Glomerular endothelial cell (primary cell): ENCODE measurements at regions not wholly inside any gene's neighbourhood (a gene's known extent, or its start where the extent isn't known, plus 50 kb on each side); places are given as distances from the start of the nearest gene placed in this dataset.

Experiments used
- DNase-seq: peaks from one replicate; pipeline ENCODE4 v3.0.0-alpha.2; 2011; ENCODE audit warnings: low read depth, low spot score; ENCODE audit errors: extremely low read depth

DNA sequence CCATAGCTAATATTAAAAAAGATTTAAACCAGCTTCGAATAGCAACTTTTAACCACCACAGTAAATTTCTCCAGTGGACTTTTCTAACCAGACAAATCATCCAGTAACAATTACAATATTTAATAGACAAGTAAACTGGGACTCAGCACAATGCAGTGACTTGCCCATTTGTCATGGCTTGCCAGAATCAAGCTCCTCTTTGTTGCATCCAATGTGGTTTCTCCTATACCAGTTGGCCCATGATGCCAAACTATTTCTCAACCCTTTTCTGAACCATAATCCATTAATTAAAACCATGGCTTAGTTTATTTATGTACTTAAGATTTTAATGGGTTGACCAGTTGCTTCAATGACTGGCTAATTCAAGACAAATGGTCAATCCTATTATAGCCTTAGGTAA is 64.4 kb downstream of the DIO2 start:
- no peak for DNase-seq

DNA sequence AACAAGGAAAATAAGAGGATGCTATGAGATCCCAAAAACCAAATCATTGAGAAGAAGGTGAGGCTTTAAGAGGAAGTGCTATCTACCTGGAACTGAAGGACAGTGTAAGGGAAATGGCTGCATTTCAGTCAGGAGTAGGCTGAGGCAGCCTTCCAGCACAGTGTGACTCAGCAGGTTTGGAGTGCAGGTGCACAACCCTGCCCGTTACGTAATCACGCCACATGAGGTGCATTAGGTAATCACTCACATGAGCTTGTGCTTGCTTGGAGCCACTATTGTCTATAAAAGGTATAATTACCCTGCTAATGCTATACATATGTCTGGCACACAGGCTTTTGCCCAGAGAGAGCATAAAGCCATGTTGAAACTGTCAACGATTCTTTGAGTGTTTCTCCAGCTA is 74.9 kb downstream of the DIO2 start:
- no peak for DNase-seq

DNA sequence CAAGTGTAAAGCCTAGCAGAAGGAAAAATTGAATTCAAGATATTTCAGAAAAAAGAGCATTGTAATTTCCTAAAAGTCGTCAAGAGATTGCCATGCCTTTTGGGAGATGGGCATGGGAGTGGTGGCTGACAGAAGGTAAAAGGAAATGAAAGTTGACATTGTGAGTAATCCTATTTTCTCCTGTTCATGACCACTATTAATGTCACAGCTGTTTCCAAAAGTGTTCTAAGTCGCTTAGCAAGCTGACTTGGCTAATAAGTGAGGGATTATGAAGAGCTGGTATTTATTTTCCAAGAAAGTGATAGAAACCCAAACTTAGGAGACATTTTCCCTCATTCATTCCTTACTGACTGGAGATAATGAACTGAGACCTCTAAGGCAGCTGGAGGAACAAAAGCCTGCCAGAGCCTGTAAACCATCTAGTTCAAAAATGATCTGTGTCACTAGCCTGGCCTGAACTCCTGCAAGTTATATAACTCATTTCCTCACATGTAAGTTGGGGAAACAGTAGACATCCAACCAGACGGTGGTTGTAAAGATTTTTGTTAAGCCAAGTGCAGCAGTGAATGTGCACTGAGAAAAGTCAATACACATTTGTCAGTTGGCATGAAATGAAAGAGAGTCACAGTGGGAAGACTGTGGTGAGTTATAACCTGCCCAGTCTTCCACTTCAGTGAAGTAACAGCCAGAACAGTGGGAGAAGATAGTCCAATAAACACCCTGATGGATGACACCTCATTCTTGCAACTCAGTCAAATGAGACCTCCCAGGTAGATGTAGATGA is 75.8 kb downstream of the DIO2 start:
- no peak for DNase-seq

DNA sequence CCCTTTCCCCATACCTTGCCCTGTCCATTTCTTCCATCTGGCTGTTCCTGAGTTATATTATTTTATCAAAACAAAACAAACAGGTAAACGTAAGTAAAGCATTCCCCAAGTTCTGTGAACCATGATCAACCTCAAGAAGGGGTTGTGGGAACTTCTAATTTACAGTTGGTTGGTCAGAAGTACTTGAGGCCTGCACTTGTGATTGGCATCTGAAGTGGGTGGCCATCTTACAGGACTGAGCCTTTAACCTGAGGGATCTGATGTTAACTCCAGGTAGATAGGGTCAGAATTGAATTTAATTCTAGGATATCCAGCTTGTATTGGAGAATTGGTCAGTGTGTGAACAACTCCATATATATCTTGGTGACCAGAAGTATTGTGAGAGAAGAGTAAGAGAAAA is 77.0 kb downstream of the DIO2 start:
- DNase-seq, result no peak

DNA sequence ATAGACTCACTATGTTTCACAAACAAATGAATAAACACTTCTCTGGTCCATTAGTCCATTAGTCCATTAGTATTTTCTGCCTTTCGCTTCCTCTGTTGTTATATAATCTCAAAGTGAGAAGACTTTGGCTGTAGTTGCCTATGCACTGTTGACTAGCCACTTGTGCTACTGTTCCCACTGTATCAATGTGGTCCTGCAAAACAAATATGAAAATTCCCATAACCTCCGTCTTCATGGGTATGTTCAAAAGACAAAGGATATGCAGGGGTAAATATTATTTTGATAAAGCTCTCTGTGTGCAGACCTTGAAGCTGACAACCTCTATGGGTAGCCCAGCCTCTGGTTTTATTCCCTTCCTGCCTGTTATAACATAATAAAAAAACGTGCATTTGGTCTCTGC is 77.8 kb downstream of the DIO2 start:
- no peak for DNase-seq

DNA sequence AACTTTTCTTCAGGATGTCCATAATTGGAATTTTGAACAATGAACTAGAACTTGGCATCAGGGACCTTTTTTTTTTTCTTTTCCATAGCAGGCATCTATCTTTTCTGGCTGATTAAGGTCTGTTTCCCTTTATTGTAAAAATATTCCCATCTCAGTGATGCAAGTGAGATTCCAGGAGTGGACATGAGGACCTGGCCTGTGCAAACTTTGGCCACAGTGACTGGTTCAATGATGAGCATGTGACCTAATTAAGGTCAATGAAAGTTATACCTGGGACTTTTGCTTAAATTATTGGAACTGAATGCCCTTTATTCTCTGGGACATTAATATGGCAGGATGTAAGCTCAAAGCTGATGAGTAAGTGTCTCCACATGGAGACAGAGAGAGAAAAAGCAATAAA is 83.8 kb downstream of the DIO2 start:
- DNase-seq, result no peak

DNA sequence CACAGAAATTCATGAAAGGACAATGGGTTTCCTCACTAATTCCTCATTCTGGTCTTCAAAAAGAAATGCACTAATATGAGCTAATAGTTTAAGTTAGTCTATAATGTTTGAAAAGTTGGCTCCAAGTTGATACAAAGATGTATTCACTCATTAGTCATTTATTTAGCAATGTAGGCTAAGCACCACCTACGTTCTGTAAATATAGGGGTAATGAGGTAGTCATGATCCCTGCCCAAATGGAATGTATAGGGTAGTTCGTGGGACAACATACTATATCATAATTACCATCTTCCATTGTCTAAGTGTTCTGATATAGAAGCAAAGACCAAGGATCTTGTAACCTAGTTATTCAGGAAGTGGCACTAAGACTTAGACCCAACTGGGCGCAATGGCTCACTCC is 86.5 kb downstream of the DIO2 start:
- no peak for DNase-seq

DNA sequence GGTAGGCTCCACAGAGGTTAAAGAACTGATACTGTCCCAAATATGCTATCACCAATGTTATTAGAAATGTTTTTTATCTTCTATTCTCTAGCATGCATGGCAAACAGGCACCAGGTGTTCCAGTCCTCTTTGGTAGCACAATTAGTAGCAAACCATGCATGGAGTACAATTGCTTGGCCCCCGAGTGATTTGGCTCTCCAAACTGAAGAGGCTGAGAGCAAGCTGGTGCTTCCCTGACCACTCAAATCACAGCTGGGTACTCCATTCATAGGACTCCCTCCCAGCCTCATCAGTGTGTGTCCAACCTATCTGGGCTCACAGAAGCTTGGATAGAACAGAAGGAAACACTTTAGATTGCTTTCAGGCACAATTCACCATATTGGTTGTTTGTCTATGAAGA is 93.4 kb downstream of the DIO2 start:
- no peak for DNase-seq

DNA sequence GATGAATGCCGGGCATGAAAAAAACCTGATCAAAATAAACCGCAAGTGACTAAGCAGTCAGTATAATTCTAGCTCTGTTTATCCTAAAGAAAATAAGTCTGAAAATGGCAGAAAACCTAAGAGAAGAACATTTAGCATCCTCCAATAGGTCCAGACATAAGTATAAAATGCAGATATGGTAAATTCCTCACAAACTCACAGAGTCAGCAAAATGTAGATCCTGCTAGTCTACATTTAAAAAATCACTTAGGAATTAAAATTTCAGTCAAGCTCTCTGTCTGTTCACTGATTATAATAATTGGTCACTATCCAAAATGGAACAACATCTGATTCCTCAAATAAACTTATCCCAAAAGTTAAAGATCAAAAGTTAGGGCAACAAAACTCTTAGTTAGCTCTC is 95.1 kb downstream of the DIO2 start:
- DNase-seq, result no peak

DNA sequence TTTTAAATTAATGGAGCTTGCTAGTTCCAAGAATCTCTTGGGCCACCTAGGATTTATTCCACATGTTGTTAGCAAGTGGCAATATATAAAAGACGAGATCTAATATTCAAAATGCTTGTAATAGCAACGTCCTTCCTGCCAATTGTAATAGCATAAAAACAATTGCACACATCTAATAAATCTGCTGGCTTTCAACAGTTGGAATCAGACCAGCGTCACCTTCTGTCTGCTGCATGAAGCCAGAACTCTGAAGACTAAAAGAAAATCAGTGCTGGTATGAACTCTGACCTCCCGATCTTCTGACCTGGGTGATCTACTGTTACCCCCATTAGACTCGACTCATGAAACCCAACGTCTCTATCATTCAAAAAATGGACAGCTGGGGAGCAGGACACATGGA is 100.6 kb downstream of the DIO2 start:
- no peak for DNase-seq

DNA sequence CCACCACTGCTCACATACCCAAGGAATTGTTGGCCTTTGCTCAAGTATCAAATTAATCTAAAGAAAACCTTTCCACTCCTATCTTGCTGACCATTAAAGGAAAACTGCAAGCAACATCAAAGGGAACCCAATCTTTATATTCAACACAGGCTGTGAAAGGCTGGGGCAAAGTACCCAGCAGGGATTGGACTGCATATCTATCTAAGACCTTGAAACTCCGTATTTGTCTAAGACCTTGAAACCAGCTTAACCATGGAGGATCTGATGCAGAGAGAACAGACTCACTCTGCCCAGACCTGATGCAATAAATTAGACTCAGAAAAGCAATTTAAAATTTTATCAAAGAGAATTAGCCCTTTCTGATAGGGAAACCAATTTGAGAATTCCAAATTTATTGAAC is 102.2 kb downstream of the DIO2 start:
- no peak for DNase-seq

DNA sequence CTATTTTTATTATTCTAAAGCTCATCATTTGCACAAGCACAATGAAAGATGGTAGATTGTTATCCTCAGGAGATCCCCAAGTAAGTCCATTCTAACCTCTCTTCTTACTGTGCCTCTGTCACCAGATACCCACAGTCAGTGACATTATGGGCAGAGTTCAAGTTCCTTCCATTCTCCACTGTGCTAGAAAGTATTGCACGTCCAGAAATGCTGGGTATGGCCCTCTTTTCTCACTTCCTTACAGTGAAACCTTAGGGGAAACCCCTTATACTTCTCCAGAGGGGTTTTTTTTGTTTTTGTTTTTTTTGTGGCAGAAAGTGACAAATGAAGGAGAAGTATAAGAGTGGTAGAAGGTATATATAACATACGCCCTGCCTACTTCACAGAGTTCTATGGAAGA is 102.9 kb downstream of the DIO2 start:
- DNase-seq, result no peak

DNA sequence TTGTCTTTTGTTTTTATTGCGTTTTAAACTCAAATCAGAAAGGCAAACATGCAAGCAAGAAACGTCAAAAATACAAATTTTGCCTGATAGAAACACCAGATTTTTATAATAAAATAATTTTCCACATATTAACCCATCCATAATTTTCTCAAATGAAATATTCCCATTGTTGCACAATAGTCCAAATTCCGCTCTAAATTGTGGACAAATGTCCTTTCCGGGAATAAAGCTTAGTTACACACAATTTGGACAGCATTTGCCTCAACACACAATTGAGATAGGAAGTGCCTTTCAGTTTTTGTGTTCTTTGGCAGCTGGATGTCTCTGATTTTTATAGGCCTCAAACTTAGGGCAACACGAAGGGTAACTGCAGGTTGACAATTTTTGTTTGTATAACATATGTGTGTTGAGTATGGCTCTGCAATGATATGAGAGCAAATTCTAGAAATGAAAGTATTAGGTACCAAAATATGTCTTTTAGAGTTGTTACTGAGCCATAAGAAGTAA is 105.8 kb downstream of the DIO2 start:
- no peak for DNase-seq

DNA sequence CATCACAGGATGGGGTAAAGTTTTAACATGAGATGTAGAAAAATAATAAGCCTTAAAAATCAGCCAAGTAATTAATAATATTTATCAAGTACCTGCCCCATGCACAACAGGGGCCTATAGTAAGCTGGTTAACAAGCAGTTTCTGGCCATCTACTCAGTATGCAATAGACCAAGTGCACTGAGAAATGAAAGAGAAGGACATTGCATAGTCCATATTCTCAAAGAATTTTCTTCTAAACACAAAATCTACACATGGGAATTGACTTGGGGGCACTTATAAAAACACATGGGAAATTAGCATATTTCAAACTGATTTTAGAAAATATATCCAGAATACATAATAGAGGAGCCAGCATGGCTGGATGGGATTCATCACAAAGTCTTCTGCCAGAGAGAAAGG is 109.5 kb downstream of the DIO2 start:
- DNase-seq, result no peak

DNA sequence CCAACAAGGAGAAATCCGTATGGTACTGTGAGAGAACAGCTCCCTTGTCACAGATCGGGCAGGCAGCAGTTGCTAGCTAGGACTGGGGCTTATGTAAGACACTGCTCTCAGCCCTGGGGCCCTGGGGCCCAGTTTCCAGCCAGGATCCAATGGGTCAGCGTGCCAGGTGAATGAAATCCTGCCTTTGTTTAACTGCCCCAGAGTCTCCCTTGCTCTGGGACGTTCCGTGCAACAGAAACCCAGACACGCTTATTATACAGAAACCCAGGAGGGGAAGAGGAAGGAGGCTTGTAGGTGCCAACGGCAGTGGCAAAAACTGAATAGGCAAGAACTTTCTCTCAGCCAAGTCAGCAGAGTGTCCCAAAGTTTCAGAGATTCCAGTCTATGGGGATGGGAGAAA is 110.6 kb downstream of the DIO2 start:
- no peak for DNase-seq

DNA sequence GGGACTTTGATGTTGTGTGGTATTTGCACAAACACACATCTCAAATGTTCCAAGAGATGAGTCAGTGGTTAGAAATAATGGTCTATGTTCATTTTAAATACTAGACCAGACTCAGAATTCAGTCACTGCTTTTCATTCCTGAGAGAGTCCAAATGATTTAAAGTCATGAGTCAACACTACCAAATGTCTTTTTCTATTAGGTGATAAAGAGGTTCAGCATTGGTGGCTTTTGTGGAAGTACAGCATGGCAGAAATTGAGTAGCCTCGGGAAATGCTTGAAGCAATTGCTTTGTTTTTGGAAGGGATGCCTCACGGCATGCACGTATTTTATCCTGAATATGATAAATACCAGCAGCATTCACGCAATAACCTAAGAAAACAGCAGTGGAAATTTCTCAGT is 115.7 kb downstream of the DIO2 start:
- no peak for DNase-seq

DNA sequence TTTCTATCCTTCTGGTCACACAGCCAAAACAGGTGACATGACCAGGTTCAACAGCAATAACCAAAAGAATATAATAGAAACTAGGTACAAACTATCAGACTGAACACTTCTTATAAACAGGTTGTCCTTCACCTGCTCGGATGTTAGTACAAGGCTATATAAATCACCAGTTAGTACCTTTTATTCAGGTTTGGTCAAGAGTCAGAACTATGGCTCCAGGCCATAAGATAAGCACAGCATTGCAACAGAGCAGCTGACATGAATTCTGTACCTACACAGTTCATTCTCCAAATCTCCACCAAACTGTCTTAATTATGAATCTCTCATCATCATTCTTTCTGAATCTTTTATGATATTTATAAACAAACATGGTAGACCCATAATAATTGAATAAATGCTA is 123.9 kb downstream of the DIO2 start:
- DNase-seq, result no peak

DNA sequence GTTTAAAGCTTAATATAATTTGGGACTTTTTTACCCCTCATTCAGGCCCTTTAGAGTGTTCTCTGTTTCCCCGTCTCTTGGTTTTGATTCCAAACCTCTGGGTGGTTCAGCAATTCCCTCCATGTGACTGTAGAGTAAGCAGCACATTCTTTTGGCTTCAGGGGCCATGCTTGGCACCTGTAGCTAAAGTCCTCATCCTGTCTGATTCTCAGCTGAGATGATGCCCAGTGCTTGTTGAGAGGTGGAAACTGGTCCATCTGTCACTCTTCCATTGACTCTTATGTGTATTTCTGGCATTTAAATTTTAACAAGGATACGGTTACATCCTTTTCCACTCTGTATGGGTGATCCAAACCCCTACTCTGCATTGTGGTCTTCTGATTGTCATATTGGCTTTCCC is 127.1 kb downstream of the DIO2 start:
- no peak for DNase-seq

DNA sequence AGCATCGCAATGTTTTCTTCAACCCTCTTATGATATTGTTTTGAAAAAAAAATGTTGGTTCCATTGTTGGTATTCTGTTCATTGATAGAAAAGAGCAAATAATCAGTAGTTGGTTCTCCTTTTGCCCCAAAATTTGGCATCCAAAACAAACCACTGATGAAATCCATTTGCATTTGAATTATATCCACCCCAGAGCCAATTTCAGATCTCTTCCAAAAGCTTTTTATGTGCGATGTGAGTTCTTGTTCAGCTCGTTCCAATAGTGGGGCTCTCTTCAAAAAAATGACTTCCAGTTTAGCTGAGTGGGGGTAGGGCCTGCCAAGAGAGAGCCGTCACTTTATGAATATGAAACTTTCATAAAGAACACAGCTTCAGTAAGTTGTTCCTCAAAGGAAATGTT is 130.7 kb downstream of the DIO2 start:
- no peak for DNase-seq

DNA sequence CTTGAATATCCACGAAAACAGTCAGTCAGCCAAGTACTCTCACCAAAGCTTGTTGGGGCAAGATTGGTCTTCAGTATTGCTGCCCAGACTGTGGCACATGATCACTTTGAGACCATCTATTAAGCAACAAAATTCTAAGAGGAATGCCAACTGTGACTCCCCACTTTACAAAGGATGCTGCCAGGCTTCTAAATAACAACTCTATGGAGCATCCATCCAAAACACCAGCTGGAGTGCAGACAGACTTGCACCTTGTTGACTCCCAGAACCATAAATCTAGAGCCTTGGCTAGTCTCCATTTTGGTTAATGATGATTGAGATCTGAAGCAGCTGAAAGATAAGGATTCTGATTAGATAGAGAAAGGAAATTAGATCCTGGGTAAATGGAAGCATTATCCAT is 132.8 kb downstream of the DIO2 start:
- no peak for DNase-seq

DNA sequence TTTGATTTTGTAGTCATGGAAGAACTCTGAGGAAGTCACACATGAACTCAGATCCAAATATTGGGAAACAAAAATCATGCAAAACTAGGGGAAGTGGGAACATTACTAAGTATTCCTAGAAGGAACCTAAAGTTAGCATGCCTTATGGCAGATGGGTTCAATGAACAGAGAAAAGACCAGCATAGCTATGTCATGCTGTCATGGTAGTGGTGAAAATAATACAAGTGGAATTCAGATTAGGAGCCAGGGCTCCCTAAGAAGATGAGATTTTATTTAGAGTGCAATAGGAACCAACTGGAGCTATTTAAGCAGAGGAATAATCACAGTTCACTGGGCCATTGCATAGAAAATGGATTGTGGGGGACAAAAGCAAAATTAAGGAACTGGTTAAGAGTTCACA is 134.0 kb downstream of the DIO2 start:
- DNase-seq, result no peak

DNA sequence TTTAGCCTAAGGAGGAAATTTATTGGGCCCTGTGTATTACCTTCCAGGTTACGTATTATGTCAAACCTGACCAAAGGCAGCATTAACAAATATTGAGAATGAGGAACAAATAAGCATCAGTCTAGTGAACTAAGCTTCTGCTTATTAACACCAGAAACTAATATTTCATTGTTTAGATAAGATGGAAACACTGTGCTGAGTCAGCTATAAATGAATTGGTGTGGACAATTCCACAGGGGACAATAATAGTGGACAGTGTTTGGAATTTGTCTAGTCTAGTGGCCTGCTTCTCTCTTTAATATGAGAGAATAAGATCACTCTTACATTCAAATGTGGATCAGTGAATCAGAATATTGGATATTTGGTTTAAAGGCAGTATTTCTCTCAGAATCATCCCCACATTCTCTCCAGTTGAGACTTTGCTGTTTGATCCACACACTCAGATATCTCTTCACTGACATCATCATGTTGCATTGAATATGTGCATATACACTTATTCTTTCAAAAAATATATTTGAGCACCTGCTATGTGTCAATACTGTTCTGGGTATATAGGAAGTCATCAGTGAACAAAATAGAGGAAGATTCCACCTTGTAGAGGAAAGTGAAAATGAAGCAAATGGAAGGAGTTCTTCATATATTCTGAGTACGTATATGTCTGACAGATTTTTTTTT is 136.3 kb downstream of the DIO2 start:
- DNase-seq, result no peak

DNA sequence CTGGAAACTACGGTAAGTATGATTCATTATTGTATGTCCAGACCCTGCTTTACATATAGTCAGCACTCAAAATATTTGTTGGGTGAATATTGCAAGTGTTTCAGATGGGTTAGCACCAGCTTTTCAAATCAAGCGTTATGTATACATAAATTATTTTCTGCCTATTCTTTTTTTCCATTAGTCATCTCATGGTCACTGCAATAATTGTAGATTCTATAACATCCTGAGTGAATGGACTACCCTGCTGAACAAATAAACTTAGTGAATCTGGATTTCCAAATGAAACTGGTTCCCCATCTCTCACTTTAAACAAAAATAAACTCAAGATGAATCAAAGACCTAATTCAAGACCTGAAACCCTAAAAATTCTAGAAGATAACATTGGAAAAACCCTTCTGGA is 152.3 kb downstream of the DIO2 start:
- DNase-seq, result no peak
